ENCODE measurements at regions not wholly inside any gene's neighbourhood (a gene's known extent, or its start where the extent isn't known, plus 50 kb on each side); places are given as distances from the start of the nearest gene placed in this dataset.

DNA sequence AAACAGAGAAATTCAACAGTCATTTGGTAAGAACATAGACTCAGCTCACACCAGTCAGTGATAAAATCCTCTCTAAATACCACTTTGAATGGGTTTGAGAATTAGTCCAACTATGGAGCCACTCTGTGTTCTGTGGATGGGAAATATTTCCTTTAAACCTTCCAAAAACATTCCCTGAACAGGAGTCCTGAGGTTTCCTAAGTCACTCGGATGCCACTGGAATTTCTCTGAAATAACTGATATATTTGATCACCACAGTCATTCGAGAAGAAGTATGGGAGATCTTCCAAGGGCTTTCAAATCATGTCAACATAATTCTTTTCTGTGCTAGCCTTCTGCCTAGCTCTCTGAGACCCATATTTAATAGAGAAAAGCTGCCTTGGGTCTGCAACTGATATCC, 958.6 kb downstream of the STIM2 start:
- ATAC-seq: no peak
- POLR2A ChIA-PET: no interaction called here
- CTCF ChIA-PET: no interaction called here
- H3K27me3 ChIP-seq (ENCODE audit: control insufficient read depth, insufficient read depth, low read length): no peaks in the 10 kb centered on the region
- no TSS peak for BruUV-seq (replicated peaks)
- intact Hi-C loops (cut with micrococcal nuclease; ENCODE audit: unreplicated experiment) (no loop called here), in situ Hi-C loops (cut with HindIII; ENCODE audit: low pct_unique_long_range_greater_than_20kb, low sequenced_read_pairs) (no loop called here)
- no peaks in the 10 kb centered on the region for H3K36me3 ChIP-seq (ENCODE audit: control insufficient read depth, insufficient read depth, low read length)
- H3K4me1 ChIP-seq (ENCODE audit: control insufficient read depth, insufficient read depth, low read length): no peaks in the 10 kb centered on the region
- no peak overlapping the region for H3K4me3 ChIP-seq (ENCODE audit: low read depth in 2 of 2, low read length in 2 of 2)
- no peak overlapping the region for H3K27ac ChIP-seq (ENCODE audit: low read length)
- DNase-seq (ENCODE audit: low read depth, low spot score): no peak
- no peaks in the 10 kb centered on the region for H3K9me3 ChIP-seq (ENCODE audit: control insufficient read depth, insufficient read depth, low read depth, low read length)
- TF ChIP-seq, protein P1, sequence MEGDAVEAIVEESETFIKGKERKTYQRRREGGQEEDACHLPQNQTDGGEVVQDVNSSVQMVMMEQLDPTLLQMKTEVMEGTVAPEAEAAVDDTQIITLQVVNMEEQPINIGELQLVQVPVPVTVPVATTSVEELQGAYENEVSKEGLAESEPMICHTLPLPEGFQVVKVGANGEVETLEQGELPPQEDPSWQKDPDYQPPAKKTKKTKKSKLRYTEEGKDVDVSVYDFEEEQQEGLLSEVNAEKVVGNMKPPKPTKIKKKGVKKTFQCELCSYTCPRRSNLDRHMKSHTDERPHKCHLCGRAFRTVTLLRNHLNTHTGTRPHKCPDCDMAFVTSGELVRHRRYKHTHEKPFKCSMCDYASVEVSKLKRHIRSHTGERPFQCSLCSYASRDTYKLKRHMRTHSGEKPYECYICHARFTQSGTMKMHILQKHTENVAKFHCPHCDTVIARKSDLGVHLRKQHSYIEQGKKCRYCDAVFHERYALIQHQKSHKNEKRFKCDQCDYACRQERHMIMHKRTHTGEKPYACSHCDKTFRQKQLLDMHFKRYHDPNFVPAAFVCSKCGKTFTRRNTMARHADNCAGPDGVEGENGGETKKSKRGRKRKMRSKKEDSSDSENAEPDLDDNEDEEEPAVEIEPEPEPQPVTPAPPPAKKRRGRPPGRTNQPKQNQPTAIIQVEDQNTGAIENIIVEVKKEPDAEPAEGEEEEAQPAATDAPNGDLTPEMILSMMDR (IDR thresholded peaks at IDR 0.05): no peak
- TF ChIP-seq TCF7L2 (IDR thresholded peaks at IDR 0.05; ENCODE audit: low read depth, low read length) (no peak), SIN3A (IDR thresholded peaks at IDR 0.05; ENCODE audit: borderline replicate concordance, insufficient read depth, low read depth, low read length) (no peak), POLR2AphosphoS5 (IDR thresholded peaks at IDR 0.05; ENCODE audit: low read depth, low read length) (no peak)
- TF ChIP-seq, protein P2, sequence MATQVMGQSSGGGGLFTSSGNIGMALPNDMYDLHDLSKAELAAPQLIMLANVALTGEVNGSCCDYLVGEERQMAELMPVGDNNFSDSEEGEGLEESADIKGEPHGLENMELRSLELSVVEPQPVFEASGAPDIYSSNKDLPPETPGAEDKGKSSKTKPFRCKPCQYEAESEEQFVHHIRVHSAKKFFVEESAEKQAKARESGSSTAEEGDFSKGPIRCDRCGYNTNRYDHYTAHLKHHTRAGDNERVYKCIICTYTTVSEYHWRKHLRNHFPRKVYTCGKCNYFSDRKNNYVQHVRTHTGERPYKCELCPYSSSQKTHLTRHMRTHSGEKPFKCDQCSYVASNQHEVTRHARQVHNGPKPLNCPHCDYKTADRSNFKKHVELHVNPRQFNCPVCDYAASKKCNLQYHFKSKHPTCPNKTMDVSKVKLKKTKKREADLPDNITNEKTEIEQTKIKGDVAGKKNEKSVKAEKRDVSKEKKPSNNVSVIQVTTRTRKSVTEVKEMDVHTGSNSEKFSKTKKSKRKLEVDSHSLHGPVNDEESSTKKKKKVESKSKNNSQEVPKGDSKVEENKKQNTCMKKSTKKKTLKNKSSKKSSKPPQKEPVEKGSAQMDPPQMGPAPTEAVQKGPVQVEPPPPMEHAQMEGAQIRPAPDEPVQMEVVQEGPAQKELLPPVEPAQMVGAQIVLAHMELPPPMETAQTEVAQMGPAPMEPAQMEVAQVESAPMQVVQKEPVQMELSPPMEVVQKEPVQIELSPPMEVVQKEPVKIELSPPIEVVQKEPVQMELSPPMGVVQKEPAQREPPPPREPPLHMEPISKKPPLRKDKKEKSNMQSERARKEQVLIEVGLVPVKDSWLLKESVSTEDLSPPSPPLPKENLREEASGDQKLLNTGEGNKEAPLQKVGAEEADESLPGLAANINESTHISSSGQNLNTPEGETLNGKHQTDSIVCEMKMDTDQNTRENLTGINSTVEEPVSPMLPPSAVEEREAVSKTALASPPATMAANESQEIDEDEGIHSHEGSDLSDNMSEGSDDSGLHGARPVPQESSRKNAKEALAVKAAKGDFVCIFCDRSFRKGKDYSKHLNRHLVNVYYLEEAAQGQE (IDR thresholded peaks at IDR 0.05; ENCODE audit: insufficient read depth in 1 of 2, low read depth in 2 of 2, low read length in 1 of 2): no peak

DNA sequence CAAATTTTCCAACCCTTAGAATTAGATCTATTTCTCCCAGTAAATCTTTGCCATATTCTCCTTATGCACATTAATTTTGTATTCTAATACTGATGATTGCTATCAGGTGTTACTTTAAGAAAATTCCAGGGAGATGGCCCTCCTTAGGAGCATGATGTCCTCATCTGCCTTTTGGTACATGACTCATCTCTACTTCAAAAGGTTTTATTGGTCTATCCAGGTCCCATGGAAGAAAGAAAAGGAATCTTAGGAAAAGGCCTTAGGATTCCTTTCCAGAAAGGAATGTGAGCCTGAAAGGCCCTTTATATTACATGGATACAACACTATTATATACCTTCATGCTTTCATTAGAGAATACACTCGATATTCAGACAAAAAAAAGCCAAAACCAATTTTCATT, 968.2 kb downstream of the STIM2 start:
- no peaks in the 10 kb centered on the region for H3K27me3 ChIP-seq (ENCODE audit: control insufficient read depth, insufficient read depth, low read length)
- CTCF ChIA-PET: no interaction called here
- no peak overlapping the region for H3K4me3 ChIP-seq (ENCODE audit: low read depth in 2 of 2, low read length in 2 of 2)
- POLR2A ChIA-PET: no interaction called here
- DNase-seq (ENCODE audit: low read depth, low spot score) (no peak), ATAC-seq (no peak)
- in situ Hi-C loops (cut with HindIII; ENCODE audit: low pct_unique_long_range_greater_than_20kb, low sequenced_read_pairs) (no loop called here), intact Hi-C loops (cut with micrococcal nuclease; ENCODE audit: unreplicated experiment) (no loop called here)
- no peaks in the 10 kb centered on the region for H3K9me3 ChIP-seq (ENCODE audit: control insufficient read depth, insufficient read depth, low read depth, low read length)
- no peaks in the 10 kb centered on the region for H3K36me3 ChIP-seq (ENCODE audit: control insufficient read depth, insufficient read depth, low read length)
- H3K27ac ChIP-seq (ENCODE audit: low read length): no peak overlapping the region
- TF ChIP-seq, protein P1 (IDR thresholded peaks at IDR 0.05): no peak
- TF ChIP-seq SIN3A (IDR thresholded peaks at IDR 0.05; ENCODE audit: borderline replicate concordance, insufficient read depth, low read depth, low read length): no peak
- TF ChIP-seq, protein P2 (IDR thresholded peaks at IDR 0.05; ENCODE audit: insufficient read depth in 1 of 2, low read depth in 2 of 2, low read length in 1 of 2): no peak
- no peak for TF ChIP-seq TCF7L2 (IDR thresholded peaks at IDR 0.05; ENCODE audit: low read depth, low read length)
- TF ChIP-seq POLR2AphosphoS5 (IDR thresholded peaks at IDR 0.05; ENCODE audit: low read depth, low read length): no peak
- no peaks in the 10 kb centered on the region for H3K4me1 ChIP-seq (ENCODE audit: control insufficient read depth, insufficient read depth, low read length)
- BruUV-seq (replicated peaks): no TSS peak

Measured in Panc1 (cell line).